Body of pancreas (tissue), 4 donors: ENCODE measurements at regions not wholly inside any gene's neighbourhood (a gene's known extent, or its start where the extent isn't known, plus 50 kb on each side); places are given as distances from the start of the nearest gene placed in this dataset.

ENCODE experiments used
- CTCF ChIP-seq, 7 experiments: fragments of 450-650 bp in 4 of 7; fragments of 200-600 bp in 3 of 7; sonication (generic) in 3 of 7; IDR thresholded peaks; one replicate each; pipeline ENCODE4 v1.5.1; 2016 to 2019; ENCODE audit warnings: antibody characterized with exemption in 7 of 7
- POLR2A ChIP-seq, 3 donors: fragments of 450-650 bp; IDR thresholded peaks; one replicate each; pipeline ENCODE4 v1.6.1; 2016; ENCODE audit warnings: antibody characterized with exemption in 3 of 3, mild to moderate bottlenecking in 2 of 3

DNA sequence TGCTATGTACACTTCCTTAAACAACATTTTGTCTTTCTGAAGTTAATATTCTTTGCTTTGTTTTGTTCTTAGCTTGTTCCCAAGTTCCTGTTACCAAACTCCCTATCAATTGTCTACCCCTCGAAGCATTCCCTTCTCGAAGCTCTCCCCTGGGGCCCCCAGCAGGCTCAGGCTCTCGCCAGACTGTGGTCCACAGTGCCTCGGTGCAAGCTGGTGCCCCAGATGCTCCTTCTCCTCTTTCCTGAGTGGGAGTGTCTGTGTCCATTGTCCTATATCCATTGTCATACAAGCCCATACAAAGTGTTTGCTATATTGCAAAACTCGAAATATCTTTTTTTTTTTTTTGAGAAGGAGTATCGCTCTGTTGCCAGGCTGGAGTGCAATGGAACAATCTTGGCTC lies 51.7 kb upstream of the RTL6 start:
- no peak for TF ChIP-seq CTCF (IDR thresholded peaks at IDR 0.05)
- TF ChIP-seq POLR2A (IDR thresholded peaks at IDR 0.05): no peak
